GM21447 (cell line): ENCODE measurements at regions not wholly inside any gene's neighbourhood (a gene's known extent, or its start where the extent isn't known, plus 50 kb on each side); places are given as distances from the start of the nearest gene placed in this dataset.
A peak's percentile ranks its signal among the peaks of the same experiment; 100 is the strongest.

Experiments
- ATAC-seq: cut with Tn5 transposase; IDR thresholded peaks from one replicate; pipeline ENCODE4 v1.9.1; 2021; ENCODE audit not compliant: unreplicated experiment

DNA sequence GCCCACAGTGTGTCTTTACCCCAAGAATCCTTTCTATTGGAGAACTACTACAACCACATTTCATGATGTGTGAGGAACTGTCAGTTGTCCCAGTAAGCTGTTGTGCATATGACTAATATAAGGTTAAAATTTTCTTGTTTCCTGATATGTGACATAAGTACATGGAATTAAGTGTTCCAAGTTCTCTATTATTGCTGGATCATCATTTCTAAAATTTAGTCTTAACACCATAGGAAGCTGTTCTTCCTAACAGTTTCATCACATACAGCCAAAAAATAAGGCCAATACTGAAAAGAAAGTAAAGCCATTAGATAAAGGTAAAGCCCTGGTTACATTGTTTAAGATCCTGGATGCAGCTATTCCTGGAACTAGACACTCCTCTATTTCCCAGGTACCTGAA lies 620.9 kb upstream of the CDH8 start:
- ATAC-seq: no peak

- ATAC-seq: no peak
Observed at GRCh38 chr16:62652441-62653120, 616.3 kb upstream of the CDH8 start.

- no peak for ATAC-seq
Observed at GRCh38 chr16:62648256-62648655, 612.0 kb upstream of the CDH8 start.

DNA sequence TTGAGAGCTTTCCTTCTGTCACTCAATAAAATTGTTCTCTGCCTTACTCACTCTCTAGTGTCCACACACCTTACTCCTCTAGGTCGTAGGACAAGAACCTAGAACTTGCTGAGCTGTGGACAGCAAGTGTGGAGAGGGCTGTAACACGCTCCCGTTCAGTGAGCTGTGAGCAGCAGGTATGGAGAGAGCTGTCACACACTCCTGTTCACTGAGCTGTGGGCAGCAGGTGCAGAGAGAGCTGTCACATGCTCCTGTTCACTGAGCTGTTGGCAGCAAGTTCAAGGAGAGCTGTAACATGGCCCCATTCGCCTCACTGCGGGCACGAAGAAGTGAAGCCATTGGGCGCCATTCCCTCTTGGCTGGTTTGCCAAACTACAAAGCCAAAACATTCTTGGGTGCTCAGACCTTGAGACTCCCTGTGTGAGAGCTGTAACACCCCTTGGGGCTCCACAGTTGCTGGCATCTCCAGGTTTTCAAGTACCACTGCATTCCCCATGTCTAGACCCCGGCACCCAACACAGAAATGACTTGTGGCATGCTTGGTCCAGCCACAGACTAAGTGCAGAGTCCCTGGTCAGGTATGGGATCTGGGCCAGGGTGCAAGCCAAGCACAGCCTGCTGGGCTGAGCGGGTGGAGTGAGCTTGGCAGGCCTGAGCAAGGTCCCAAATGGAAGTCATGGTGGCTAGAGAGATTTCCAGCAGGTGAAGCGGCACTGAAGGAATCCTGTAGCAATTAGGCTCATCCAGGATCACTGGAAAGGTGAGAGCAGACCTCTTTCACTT lies 608.0 kb upstream of the CDH8 start:
- no peak for ATAC-seq

DNA sequence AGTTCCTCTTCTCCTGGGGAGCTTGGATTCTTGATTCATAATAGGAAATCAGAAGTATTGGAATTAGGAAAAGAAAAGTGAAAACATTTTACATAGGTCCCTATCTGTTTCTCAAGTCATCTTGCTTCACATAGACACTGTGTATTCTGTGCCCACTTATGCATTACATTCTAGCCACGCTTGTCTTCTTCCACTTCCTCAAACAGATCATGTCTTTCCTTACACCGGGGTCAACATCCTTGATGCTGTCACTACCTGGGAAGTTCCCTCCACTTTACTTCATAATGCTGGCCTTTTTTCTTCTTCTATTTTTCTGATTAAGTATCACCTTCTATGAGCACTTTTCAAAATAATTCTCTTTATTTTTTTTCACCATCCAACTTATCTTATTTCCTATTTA lies 606.4 kb upstream of the CDH8 start:
- no peak for ATAC-seq

GRCh38 chr16:62639890-62640289 lies 603.7 kb upstream of the CDH8 start:
- ATAC-seq: no peak

DNA sequence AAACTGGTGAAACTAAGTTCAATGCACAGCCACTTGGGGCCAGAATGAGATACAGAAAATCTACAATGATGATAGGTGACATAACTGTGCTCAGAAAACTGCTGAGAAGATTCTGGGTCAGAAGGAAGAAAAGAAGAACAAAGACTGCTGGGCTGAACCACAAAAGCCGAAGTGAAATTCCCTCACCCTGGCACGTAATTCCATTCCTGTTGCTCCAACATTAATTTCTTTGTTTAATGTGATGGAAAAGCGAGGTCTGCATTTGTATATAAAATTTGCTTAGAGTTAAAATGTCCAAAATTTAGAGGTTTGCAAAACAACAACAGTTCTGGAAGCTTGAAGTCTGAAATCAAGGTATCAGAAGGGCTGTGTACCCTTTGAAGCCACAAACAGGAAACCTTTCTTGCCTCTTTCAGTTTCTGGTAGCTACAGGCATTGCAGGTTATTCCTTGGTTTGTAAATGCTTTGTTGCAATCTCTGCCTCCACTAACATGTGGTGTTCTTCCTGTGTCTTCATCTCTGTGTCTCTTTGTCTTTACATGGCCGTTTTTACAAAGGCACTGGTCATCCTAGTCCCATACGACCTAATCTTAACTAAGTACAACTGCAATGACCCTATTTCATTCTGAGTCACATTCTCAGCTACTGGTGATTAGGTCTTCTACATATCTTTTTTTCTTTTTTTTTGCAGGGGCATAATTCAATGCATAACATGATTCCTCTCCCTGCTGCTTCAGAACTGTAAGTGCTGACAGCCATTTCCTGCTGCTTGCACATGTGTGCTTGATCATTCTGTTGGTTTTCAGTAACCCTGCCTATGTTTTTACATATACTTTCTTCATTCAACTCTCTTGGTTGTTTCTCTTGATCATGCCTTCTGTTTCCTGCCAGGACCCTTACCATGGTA lies 603.0 kb upstream of the CDH8 start:
- peak; percentile 87 for ATAC-seq

- no peak for ATAC-seq
Observed at GRCh38 chr16:62638324-62638911, 602.2 kb upstream of the CDH8 start.

GRCh38 chr16:62625326-62625725 lies 589.1 kb upstream of the CDH8 start:
- ATAC-seq: no peak

- no peak for ATAC-seq
Observed at GRCh38 chr16:62620275-62620674, 584.0 kb upstream of the CDH8 start.

DNA sequence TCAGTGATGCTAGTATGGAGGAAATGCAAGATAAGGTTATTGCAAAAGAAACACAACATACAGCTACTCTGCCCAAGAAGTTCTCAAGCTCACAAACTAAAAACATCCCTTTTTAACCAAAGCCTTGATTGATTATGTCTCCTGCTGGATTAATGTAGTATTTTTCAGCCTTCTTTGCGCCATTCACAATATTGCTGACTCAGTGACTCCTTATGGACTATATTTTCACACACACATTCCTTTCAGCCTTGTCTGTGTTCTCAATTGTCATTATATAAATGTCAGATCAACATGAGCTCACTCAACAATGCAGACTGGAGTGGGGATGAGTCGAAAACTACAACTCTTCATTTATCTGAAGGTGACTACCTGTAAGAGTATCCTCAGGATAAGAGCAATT lies 579.3 kb upstream of the CDH8 start:
- ATAC-seq: no peak

- no peak for ATAC-seq
Observed at GRCh38 chr16:62610291-62610690, 574.1 kb upstream of the CDH8 start.

DNA sequence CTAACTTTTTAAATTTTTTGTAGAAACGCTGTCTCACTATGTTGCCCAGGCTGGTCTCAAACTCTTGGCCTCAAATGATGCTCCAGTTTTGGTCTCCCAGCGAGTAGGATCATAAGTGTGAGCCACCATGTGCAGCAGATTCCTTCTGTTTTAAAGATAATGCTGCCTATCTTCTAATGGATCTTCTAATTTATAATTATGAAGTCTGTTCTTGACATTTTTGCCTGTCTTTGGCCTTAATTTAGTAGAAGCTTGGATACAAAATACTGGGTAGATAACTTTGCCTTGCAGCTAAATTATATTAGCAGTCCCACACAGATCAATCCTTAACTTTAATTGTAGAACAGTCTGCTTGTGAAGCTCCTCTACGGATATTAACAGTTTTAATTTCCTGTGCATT lies 566.6 kb upstream of the CDH8 start:
- no peak for ATAC-seq

- no peak for ATAC-seq
Observed at GRCh38 chr16:62597875-62598274, 561.6 kb upstream of the CDH8 start.

DNA sequence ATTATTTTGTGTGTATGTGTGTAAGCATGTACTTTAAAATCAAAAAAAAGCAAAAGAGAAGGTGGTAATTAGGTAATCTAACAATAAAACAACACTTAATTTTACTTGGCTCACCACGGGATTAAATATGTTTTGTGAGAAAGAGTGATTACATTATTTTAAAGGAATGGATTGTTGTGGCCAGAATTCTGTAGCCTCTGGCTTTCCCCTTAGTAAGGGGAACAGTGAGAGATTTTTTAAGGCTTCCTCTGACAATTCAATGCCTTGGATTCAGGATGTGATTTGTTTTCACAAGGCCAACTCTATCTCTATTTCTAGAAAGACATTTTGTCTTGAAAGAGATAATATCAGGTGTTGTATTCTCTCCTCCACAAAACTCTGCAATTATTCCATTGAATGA lies 560.3 kb upstream of the CDH8 start:
- ATAC-seq: no peak

GRCh38 chr16:62596125-62596524 lies 559.9 kb upstream of the CDH8 start:
- ATAC-seq: no peak

- ATAC-seq: no peak
Observed at GRCh38 chr16:62586128-62586862, 550.1 kb upstream of the CDH8 start.

DNA sequence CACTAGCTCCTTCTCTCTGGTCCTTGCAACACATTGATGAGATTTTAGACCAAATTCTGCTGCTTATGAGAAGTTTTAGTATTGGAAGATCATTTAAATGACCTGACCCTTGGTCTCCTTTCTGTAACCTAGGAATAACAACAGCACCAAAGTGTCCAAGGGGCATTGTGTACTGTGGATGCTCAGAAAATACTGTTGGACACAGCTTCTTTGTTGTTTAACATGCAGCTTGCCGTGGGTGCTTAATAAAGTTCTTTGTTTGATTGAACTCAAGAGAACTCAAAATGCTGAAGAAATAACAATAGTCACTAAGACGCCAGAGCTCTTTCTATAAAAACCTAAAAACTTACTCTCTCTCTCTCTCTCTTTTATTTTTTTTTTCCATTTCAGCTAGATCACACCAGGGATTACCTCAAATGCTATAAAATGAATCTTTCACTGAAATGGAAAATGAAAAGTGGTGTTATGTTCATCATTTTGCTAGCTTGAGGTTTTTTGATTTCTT lies 548.9 kb upstream of the CDH8 start:
- ATAC-seq: no peak

DNA sequence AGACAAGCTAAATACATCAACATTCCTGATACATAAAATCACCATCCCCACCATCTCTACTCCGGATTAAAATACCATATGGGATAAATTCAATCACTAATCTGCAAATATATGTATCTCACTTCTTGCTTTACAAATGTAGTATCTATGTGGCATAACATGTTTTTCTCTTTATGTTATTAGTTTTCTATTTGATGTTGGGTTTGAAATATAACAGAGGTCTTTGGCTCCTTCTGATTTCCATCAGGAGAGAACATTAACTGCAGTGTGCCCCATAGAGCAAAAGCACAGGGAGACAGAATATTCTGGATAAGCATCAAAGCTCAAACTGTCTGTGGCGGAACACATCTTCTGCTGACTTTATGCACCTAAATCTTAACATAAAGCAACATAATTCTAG lies 547.2 kb upstream of the CDH8 start:
- ATAC-seq: no peak

DNA sequence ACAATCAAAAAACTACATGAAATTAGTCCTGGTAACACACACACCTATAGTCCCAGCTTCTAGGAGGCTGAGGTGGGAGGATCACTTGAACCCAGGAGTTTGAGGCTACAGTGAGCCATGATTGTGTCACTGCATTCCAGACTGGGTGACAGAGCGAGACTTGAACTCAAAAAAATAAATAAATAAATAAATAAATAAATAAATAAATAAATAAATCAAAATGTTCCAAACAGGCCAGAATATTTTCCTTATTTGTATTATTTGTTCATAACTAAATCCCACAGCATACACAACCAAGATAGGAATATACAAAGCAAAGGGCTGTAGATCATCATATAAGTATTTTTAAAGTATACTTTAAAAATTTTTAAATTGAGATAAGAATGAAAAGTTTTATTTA lies 537.2 kb upstream of the CDH8 start:
- ATAC-seq: no peak
